CD8-positive, alpha-beta memory T cell (primary cell): ENCODE measurements at regions not wholly inside any gene's neighbourhood (a gene's known extent, or its start where the extent isn't known, plus 50 kb on each side); places are given as distances from the start of the nearest gene placed in this dataset.

Experiments
- CTCF ChIA-PET: fragments of 350-600 bp; sonication (Branson Sonifier 250); formaldehyde crosslinking; loops from one replicate; lab custom pipeline; 2021; ENCODE audit warnings: antibody characterized with exemption; lab: Charles Lee
- POLR2A ChIA-PET: fragments of 350-600 bp; sonication (Branson Sonifier 250); formaldehyde crosslinking; loops from one replicate; lab custom pipeline; 2021; ENCODE audit warnings: antibody characterized with exemption; lab: Charles Lee
- DNase-seq, 5 donors: peaks; one replicate each; pipeline versions ENCODE4 v3.0.0 to v3.0.0-alpha.2; 2020 to 2022; ENCODE audit warnings: mixed read lengths in 1 of 5
- H3K27ac ChIP-seq: one replicate; pipeline ENCODE4 v1.7.0; 2013; ENCODE audit warnings: low read depth, mild to moderate bottlenecking, low read length, moderate library complexity
- H3K27me3 ChIP-seq: 2 replicates; pipeline ENCODE4 v1.7.0; 2013; ENCODE audit warnings: low read length, mild to moderate bottlenecking; ENCODE audit not compliant: insufficient read depth, poor library complexity, severe bottlenecking
- H3K36me3 ChIP-seq: 2 replicates; pipeline ENCODE4 v1.7.0; 2013; ENCODE audit warnings: mild to moderate bottlenecking, low read length, moderate library complexity; ENCODE audit not compliant: insufficient read depth
- H3K4me1 ChIP-seq: 2 replicates; pipeline ENCODE4 v1.7.0; 2013; ENCODE audit warnings: mild to moderate bottlenecking, low read length, moderate library complexity; ENCODE audit not compliant: insufficient read depth
- H3K4me3 ChIP-seq: 2 replicates; pipeline ENCODE4 v1.7.0; 2013; ENCODE audit warnings: mild to moderate bottlenecking, low read length
- H3K9me3 ChIP-seq: 2 replicates; pipeline ENCODE4 v1.7.0; 2013; ENCODE audit warnings: mild to moderate bottlenecking, low read length
- H3K27ac Mint-ChIP-seq, 8 donors: one replicate each; pipeline ENCODE4 v1.8.0; 2020 to 2021; ENCODE audit warnings: mixed read lengths in 8 of 8, mild to moderate bottlenecking in 6 of 8, inconsistent platforms in 3 of 8, moderate library complexity in 3 of 8
- H3K27me3 Mint-ChIP-seq, 2 donors: one replicate each; pipeline ENCODE4 v1.8.0; 2020 to 2021; ENCODE audit warnings: mixed read lengths in 2 of 2, mild to moderate bottlenecking in 1 of 2, moderate library complexity in 1 of 2
- H3K36me3 Mint-ChIP-seq, 3 donors: one replicate each; pipeline ENCODE4 v1.8.0; 2020 to 2021; ENCODE audit warnings: mixed read lengths in 3 of 3, inconsistent platforms in 1 of 3, mild to moderate bottlenecking in 1 of 3
- H3K4me1 Mint-ChIP-seq, 3 donors: one replicate each; pipeline ENCODE4 v1.8.0; 2020 to 2021; ENCODE audit warnings: mixed read lengths in 3 of 3, inconsistent platforms in 1 of 3, mild to moderate bottlenecking in 1 of 3
- H3K4me3 Mint-ChIP-seq, 7 donors: one replicate each; pipeline ENCODE4 v1.8.0; 2020 to 2021; ENCODE audit warnings: mixed read lengths in 7 of 7, mild to moderate bottlenecking in 6 of 7, moderate library complexity in 4 of 7, inconsistent platforms in 2 of 7
- H3K9me3 Mint-ChIP-seq, 5 donors: one replicate each; pipeline ENCODE4 v1.8.0; 2020 to 2022; ENCODE audit warnings: mixed read lengths in 5 of 5, mild to moderate bottlenecking in 3 of 5, moderate library complexity in 2 of 5, inconsistent platforms in 1 of 5

DNA sequence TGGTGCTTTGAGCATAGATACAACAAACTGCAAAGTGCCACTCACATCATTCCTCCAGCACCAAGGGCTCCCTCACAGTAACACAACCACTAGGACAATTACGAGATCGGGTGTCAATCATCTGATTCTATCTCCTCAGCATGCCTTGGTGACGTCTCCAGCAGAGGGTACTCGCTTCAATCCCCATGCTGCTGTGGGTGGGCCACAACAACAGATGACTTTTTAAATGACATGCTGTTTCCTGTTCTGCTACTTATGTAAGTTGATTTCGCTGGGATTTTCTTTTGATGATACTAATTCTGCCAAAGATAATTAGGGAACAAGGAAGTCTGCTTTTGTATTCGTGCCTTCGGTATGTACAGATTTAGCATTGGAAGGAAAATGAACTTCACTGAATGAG lies 1113.0 kb downstream of the BCL11A start:
- ChIA-PET POLR2A (no interaction called here), CTCF (no interaction called here)
- no peak for DNase-seq
- H3K4me3 Mint-ChIP-seq = no peak overlapping the region
- H3K27ac Mint-ChIP-seq = no peak overlapping the region
- no peaks in the 10 kb centered on the region for H3K4me1 ChIP-seq
- no peak overlapping the region for H3K4me3 ChIP-seq
- H3K27me3 Mint-ChIP-seq = no peaks in the 10 kb centered on the region
- H3K4me1 Mint-ChIP-seq = no peaks in the 10 kb centered on the region
- no peak overlapping the region for H3K27ac ChIP-seq
- H3K9me3 ChIP-seq = no peaks in the 10 kb centered on the region
- H3K36me3 ChIP-seq = no peaks in the 10 kb centered on the region
- peaks cover 0 to 6% (median under 1%) of the 10 kb centered on the region in 5 donors for H3K9me3 Mint-ChIP-seq
- H3K36me3 Mint-ChIP-seq = no peaks in the 10 kb centered on the region
- H3K27me3 ChIP-seq = no peaks in the 10 kb centered on the region

DNA sequence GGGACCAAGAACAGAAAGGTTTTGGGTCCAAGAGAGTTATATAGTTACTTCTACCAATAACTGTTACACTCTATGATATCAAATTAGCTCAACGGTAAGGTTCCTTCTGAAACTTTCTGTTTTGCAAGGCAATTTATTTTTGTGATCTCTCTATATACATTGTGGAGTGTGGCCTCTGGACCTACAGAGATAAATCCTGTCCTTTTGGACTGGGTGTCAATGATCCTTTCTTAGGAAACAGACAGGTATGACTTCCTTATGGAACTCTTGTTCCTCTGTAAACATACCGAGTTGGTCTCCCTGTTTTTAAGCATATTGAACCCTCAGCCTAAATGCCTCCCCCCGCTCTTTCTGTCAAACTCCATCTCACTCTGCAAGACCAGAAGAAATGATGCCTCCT lies 1117.8 kb downstream of the BCL11A start:
- no peak overlapping the region for H3K27ac ChIP-seq
- POLR2A ChIA-PET = no interaction called here
- no peaks in the 10 kb centered on the region for H3K36me3 ChIP-seq
- H3K27me3 ChIP-seq = no peaks in the 10 kb centered on the region
- H3K36me3 Mint-ChIP-seq = no peaks in the 10 kb centered on the region
- no peaks in the 10 kb centered on the region for H3K4me1 ChIP-seq
- no peak overlapping the region for H3K4me3 ChIP-seq
- H3K27me3 Mint-ChIP-seq = peaks cover 0 to 1% of the 10 kb centered on the region in 2 donors
- H3K4me3 Mint-ChIP-seq = no peak overlapping the region
- H3K27ac Mint-ChIP-seq = no peak overlapping the region
- no peak for DNase-seq
- no peaks in the 10 kb centered on the region for H3K9me3 ChIP-seq
- no peaks in the 10 kb centered on the region for H3K4me1 Mint-ChIP-seq
- peaks cover 8 to 23% (median 12%) of the 10 kb centered on the region in 5 donors for H3K9me3 Mint-ChIP-seq
- CTCF ChIA-PET = no interaction called here

DNA sequence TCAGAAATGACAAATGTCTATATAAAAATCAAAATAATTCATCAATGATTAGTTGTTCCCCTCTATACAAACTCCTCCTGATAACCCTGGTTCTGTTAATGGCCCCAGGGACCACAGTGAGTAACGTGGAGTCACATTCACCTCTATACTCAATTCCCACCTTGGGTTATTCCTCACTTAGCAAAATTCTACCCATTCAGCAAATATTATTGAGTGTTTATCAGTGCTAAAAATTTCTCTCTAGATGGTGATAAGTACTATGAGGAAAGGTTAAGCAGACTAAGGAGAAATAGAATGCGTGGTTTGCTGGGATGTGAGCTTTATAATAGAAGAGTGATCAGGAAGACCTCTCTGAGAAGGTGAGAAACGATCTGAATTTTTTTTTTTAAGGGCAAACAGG lies 1124.5 kb downstream of the BCL11A start:
- no peaks in the 10 kb centered on the region for H3K9me3 ChIP-seq
- ChIA-PET CTCF (no interaction called here), POLR2A (no interaction called here)
- Mint-ChIP-seq H3K27ac (no peak overlapping the region), H3K27me3 (peaks cover 0 to 1% of the 10 kb centered on the region in 2 donors), H3K4me1 (no peaks in the 10 kb centered on the region), H3K9me3 (peaks cover 11 to 24% (median 18%) of the 10 kb centered on the region in 5 donors), H3K4me3 (no peak overlapping the region), H3K36me3 (no peaks in the 10 kb centered on the region)
- H3K4me1 ChIP-seq = no peaks in the 10 kb centered on the region
- no peaks in the 10 kb centered on the region for H3K27me3 ChIP-seq
- H3K36me3 ChIP-seq = no peaks in the 10 kb centered on the region
- no peak for DNase-seq
- H3K4me3 ChIP-seq = no peak overlapping the region
- no peak overlapping the region for H3K27ac ChIP-seq

DNA sequence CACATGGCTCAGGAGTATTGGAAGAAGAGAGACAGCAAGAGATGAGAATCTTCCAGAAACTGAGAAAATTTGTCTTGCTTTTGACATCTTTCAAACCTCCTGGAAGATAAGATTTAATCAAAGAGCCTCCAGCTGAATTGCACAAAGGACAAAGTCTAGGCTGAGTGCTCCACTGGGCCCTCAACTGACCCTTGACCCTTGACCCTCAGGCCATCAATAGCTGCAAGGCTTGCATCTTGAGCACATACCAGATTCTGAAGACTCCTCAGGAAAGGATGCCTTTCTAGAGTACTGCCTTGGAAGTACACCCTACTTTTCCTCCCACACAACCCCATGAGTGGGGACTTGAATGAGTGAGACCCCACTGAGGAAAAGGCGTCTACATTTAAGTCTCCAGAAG lies 1125.5 kb downstream of the BCL11A start:
- H3K4me3 ChIP-seq = no peak overlapping the region
- CTCF ChIA-PET = no interaction called here
- H3K27me3 ChIP-seq = no peaks in the 10 kb centered on the region
- no peaks in the 10 kb centered on the region for H3K9me3 ChIP-seq
- no peak for DNase-seq
- H3K9me3 Mint-ChIP-seq = peaks cover 11 to 24% (median 14%) of the 10 kb centered on the region in 5 donors
- no peaks in the 10 kb centered on the region for H3K4me1 ChIP-seq
- no peaks in the 10 kb centered on the region for H3K36me3 ChIP-seq
- H3K36me3 Mint-ChIP-seq = no peaks in the 10 kb centered on the region
- peaks cover 0 to 1% of the 10 kb centered on the region in 2 donors for H3K27me3 Mint-ChIP-seq
- H3K27ac ChIP-seq = no peak overlapping the region
- POLR2A ChIA-PET = no interaction called here
- no peak overlapping the region for H3K4me3 Mint-ChIP-seq
- no peaks in the 10 kb centered on the region for H3K4me1 Mint-ChIP-seq
- no peak overlapping the region for H3K27ac Mint-ChIP-seq

DNA sequence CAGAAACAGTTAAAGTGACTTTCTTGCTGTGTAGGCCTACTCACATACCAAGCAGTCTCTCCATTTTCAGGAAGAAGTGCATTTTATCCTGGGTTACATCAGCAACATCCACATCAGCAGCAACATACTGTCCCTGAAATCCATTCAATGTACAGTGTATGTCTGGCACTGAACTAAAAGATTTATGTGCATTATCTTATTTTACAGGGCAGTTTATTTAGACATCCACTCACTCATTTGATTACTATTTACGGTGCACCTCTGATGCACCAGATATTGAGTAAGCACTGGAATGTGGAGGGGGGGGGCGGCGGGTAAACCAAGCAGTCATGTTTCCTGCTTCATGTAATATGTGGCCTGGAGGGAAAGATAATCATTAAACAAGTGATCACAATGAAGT lies 1128.2 kb downstream of the BCL11A start:
- H3K9me3 Mint-ChIP-seq = peaks cover 5 to 16% (median 8%) of the 10 kb centered on the region in 5 donors
- Histone ChIP-seq H3K4me3 (no peak overlapping the region), H3K27ac (no peak overlapping the region), H3K4me1 (no peaks in the 10 kb centered on the region), H3K9me3 (no peaks in the 10 kb centered on the region), H3K36me3 (no peaks in the 10 kb centered on the region), H3K27me3 (no peaks in the 10 kb centered on the region)
- ChIA-PET CTCF (no interaction called here), POLR2A (no interaction called here)
- no peaks in the 10 kb centered on the region for H3K4me1 Mint-ChIP-seq
- no peak overlapping the region for H3K27ac Mint-ChIP-seq
- no peak for DNase-seq
- H3K27me3 Mint-ChIP-seq = no peaks in the 10 kb centered on the region
- no peak overlapping the region for H3K4me3 Mint-ChIP-seq
- H3K36me3 Mint-ChIP-seq = no peaks in the 10 kb centered on the region

DNA sequence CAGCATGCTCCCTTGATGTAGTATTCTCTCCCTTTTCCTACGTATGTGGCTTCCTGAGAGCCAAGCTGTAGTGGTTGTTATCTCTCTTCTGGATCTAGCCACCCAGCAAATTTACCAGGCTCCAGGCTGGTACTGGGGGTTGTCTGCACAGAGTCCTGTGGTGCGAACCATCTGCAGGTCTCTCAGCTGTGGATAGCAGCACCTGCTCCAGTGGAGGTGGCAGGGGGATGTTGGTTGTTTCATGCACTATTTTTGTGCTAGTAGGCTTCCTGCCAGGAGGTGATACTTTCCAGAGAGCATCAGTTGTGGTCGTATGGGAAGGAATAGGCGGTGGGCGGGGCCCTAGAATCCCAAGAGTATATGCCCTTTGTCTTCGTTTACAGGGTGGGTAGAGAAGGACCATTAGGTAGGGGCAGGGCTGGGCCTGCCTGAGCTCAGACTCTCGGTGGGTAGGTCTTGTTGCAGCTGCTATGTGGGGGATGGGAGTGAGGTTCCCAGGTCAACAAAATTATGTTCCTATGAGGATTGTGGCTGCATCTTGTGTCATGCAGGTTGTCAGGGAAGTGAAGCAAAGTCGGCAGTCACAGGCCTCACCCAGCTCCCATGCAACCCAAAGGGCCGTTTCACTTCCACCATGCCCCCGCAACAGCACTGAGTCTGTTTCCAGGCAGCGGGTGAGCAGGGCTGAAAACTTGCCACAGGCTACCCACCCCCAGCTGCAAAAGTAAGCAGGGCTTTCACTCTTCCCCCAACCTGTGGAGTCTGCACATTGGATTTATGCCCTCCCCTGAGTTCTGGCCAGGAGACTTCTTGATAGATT lies 1139.5 kb downstream of the BCL11A start:
- Mint-ChIP-seq H3K9me3 (peaks cover 9 to 44% (median 19%) of the 10 kb centered on the region in 5 donors), H3K27me3 (peaks cover 0 to 1% of the 10 kb centered on the region in 2 donors), H3K27ac (peak overlapping the region in 1 of 8 donors; percentile 34), H3K4me3 (no peak overlapping the region), H3K4me1 (no peaks in the 10 kb centered on the region), H3K36me3 (no peaks in the 10 kb centered on the region)
- H3K27ac ChIP-seq = no peak overlapping the region
- no peaks in the 10 kb centered on the region for H3K36me3 ChIP-seq
- H3K4me3 ChIP-seq = no peak overlapping the region
- peak in 1 of 5 donors; percentile 33 for DNase-seq
- ChIA-PET POLR2A (no interaction called here), CTCF (no interaction called here)
- H3K4me1 ChIP-seq = no peaks in the 10 kb centered on the region
- no peaks in the 10 kb centered on the region for H3K9me3 ChIP-seq
- H3K27me3 ChIP-seq = no peaks in the 10 kb centered on the region

DNA sequence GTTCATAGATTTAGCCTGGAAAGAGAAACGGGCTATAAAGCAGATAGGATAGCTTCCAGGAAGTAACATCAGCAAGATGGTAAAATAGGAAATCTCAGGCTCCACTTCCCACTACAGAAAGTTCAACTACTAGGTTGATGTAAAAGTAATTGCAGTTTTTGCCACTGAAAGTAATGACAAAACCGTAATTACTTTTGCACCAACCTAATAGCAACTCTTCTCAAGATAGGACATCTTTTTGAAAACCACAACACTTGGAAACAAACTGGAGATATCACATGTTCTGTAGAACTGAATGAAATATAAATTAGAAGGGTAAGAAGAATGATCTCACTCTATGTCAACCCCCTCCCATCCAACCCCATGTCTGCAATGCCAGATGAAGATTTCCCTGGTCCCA lies 1154.3 kb downstream of the BCL11A start:
- ChIA-PET POLR2A (no interaction called here), CTCF (no interaction called here)
- H3K27me3 Mint-ChIP-seq = no peaks in the 10 kb centered on the region
- H3K9me3 Mint-ChIP-seq = peaks cover 2 to 14% (median 12%) of the 10 kb centered on the region in 5 donors
- H3K9me3 ChIP-seq = no peaks in the 10 kb centered on the region
- no peak overlapping the region for H3K27ac ChIP-seq
- H3K4me3 ChIP-seq = no peak overlapping the region
- no peaks in the 10 kb centered on the region for H3K36me3 Mint-ChIP-seq
- no peaks in the 10 kb centered on the region for H3K27me3 ChIP-seq
- H3K4me3 Mint-ChIP-seq = no peak overlapping the region
- no peaks in the 10 kb centered on the region for H3K36me3 ChIP-seq
- no peaks in the 10 kb centered on the region for H3K4me1 Mint-ChIP-seq
- H3K4me1 ChIP-seq = no peaks in the 10 kb centered on the region
- no peak for DNase-seq
- no peak overlapping the region for H3K27ac Mint-ChIP-seq

DNA sequence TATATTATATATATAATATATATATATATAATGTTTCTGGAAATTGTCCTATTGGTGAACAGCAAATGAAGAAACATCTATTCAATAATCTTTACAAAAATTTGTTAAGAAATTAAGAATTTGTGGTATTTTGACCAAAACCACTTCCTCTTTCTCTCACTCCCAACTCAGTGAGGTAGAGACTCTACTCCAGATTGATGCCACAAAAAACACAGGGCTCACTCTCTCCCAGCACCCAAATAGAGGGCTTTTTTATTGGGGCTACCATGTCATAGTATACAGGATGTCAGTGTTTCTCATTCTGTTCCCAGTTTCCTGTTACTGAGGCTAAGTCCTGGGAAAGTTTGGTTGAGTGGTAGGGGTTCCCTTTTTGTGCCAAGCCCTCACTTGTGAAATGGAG lies 1155.4 kb downstream of the BCL11A start:
- Histone ChIP-seq H3K27ac (no peak overlapping the region), H3K4me3 (no peak overlapping the region), H3K9me3 (no peaks in the 10 kb centered on the region), H3K27me3 (no peaks in the 10 kb centered on the region), H3K36me3 (no peaks in the 10 kb centered on the region), H3K4me1 (no peaks in the 10 kb centered on the region)
- Mint-ChIP-seq H3K36me3 (no peaks in the 10 kb centered on the region), H3K4me1 (no peaks in the 10 kb centered on the region), H3K27me3 (no peaks in the 10 kb centered on the region), H3K27ac (no peak overlapping the region), H3K4me3 (no peak overlapping the region), H3K9me3 (peaks cover 2 to 9% (median 7%) of the 10 kb centered on the region in 5 donors)
- ChIA-PET CTCF (no interaction called here), POLR2A (no interaction called here)
- DNase-seq = no peak
